ENCODE measurements at regions not wholly inside any gene's neighbourhood (a gene's known extent, or its start where the extent isn't known, plus 50 kb on each side); places are given as distances from the start of the nearest gene placed in this dataset.

DNA sequence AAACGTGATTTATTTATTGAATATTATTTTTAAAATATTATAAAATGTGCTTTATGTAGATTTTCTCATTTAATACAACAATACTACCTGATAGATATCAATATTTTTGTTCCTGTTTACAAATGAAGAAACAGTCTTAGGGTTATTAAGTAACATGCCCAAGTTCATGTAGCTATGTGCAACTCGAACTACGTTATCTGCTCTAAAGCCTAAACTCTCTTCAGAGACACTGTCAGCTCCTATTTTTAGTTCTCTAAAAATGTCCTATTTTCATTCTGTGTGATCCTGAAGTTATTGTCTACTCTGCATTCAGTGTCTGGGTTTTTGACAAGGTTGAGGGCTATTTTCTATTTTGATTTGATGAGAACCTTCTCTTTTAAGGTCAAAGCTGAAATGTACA is 550.1 kb upstream of the B3GALT2 start:
- no peak for DNase-seq

- no peak for DNase-seq
Observed at GRCh38 chr1:193733674-193734073, 547.3 kb upstream of the B3GALT2 start.

DNA sequence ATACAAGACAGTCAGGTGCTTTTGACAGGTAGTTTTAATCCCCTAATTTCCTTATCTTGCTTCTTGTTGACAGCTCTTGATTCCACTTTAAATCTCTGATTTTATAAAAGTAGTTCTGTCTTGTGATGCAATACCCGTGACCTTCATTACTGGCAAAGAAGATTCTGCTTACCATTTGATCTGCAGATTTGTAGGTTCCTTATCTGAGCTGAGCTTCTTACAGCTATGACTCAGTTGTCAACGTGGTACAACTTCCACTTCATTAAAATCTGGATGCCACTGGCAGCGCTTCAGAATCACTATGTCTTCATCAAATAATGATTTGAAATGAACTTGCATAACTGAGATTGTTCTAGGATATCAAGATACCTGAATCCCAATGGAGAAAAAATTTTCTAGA is 543.6 kb upstream of the B3GALT2 start:
- DNase-seq: no peak

DNA sequence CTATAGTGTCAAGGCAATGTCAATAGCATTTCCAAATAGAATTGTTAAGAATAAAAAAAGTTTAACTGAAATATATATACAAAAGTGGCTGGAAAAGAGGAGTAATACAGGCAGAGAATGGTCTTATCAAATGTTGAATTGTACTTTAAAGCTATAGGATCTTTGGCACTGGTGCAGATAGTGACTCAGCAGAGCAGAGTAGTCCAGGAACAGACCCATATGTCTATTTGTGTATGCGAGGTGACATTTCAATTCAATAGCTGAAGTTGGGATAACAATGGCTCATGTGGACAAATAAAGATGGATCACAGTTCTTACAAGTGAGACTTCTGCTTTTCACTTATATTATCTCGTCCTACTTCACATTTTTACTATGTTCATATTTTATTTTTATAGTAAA is 543.0 kb upstream of the B3GALT2 start:
- peak; percentile 38 for DNase-seq

GRCh38 chr1:193727850-193728249 is 541.4 kb upstream of the B3GALT2 start:
- DNase-seq: no peak

GRCh38 chr1:193726722-193727121 is 540.3 kb upstream of the B3GALT2 start:
- no peak for DNase-seq

- DNase-seq: no peak
Observed at GRCh38 chr1:193712392-193712791, 526.0 kb upstream of the B3GALT2 start.

GRCh38 chr1:193709607-193710006 is 523.2 kb upstream of the B3GALT2 start:
- DNase-seq: no peak

DNA sequence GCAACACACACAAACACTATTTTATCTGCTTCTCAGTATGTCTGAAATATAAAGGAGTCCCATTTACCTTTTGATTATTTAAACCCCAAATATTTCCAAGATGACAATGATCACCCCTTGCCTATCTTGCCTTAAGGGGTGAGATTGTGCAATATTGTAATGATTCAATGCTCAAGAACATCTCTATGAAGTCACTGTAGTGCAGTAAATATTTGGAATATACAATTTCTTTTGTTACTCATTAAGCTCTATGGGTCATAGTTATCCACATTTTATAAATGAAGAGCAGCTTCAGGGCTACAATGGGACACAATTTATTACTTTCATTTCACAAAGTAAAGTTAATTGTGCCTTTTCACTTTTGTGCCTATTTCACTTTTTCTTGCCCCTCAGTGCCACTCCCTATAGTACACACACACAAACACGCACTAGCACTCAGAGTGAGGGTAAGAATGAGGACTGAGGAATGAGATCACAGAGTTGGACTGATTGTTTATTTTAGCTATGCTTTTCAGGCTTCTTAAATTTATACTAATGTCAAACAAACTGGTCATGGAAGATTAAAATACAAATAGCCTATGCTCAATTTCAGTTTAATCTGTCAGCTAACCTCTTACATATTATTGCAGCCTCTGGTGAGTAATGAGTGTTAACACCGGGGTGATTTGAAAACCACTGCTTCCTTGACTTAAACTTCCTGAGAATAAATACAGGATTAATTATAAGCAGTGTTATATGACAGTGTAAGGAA is 521.0 kb upstream of the B3GALT2 start:
- DNase-seq: no peak

GRCh38 chr1:193706766-193707165 is 520.4 kb upstream of the B3GALT2 start:
- DNase-seq: no peak

DNA sequence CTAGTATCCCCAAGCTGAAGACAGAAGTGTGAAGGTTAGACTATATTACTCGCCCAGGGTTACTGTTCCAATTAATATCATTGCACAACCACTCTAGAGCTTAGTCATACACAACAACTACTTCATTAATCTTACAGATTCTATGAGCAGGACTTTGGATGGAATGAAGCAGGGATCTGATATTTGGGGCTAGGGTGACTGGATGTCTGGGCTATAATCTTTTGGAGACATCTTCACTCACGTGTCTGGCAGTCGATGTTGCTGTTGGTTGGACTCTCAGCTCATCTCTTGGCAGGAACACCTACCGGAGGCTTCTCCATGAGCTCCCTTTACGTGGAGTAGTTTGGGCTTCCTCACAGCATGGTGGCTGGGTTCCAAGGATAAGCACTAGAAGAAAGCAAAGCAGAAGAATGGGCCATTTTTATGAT is 519.2 kb upstream of the B3GALT2 start:
- no peak for DNase-seq

- no peak for DNase-seq
Observed at GRCh38 chr1:193703655-193704054, 517.2 kb upstream of the B3GALT2 start.

- no peak for DNase-seq
Observed at GRCh38 chr1:193703121-193703520, 516.7 kb upstream of the B3GALT2 start.

GRCh38 chr1:193701759-193702158 is 515.3 kb upstream of the B3GALT2 start:
- DNase-seq: no peak

DNA sequence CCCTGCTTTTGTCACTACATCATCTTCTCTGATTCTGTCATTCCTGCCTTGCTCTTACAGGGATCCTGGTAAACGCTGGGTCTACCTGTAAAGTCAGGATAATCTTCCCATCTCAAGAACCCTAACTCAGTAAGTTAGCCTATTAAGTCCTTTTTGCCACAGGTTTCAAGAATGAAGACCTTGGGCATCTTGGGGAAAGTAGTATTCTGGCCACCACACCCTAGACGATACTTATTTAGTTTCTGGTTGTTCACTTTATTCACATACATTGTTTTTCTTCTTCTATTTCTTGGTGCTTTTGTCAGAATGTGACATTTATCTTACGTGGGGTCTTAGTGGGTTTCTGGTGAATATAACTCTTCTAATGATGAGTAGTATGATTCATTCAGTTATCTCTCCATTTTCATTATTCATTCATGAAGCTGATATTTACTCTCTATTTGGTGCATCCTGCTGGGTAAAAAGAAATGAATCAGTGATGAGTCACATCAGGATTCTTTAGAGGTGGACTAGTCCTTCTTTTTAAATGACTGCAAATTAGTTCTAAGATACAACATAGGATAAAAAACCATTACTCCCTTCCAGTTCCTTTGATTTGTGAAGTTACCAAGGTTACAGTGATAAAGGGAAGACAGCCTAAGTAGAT is 514.4 kb upstream of the B3GALT2 start:
- DNase-seq: no peak

GRCh38 chr1:193699261-193699660 is 512.8 kb upstream of the B3GALT2 start:
- DNase-seq: no peak

DNA sequence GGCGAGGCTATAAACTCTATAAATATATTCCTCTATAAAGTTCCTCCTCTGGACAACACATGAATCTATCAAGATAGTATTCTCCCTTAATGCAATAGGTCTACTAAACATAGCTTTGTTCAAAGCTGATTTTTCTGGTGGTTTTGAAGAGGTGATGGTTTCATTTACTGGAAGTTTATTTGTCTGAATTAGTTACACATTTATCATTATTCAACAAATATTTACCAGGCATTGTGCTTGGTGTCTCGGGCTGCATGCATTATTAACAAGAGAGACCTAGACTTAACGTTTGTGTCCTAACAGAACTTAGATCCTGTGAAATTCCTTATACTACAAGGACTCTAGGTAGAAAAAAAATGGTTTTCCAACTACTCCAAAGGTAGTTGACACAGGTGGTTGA is 511.4 kb upstream of the B3GALT2 start:
- DNase-seq: no peak

- DNase-seq: no peak
Observed at GRCh38 chr1:193697115-193697762, 510.8 kb upstream of the B3GALT2 start.

GRCh38 chr1:193694741-193695140 is 508.3 kb upstream of the B3GALT2 start:
- DNase-seq: no peak

GRCh38 chr1:193685986-193686385 is 499.6 kb upstream of the B3GALT2 start:
- DNase-seq: no peak

GRCh38 chr1:193681422-193681821 is 495.0 kb upstream of the B3GALT2 start:
- no peak for DNase-seq

- DNase-seq: no peak
Observed at GRCh38 chr1:193680924-193681316, 494.5 kb upstream of the B3GALT2 start.

DNA sequence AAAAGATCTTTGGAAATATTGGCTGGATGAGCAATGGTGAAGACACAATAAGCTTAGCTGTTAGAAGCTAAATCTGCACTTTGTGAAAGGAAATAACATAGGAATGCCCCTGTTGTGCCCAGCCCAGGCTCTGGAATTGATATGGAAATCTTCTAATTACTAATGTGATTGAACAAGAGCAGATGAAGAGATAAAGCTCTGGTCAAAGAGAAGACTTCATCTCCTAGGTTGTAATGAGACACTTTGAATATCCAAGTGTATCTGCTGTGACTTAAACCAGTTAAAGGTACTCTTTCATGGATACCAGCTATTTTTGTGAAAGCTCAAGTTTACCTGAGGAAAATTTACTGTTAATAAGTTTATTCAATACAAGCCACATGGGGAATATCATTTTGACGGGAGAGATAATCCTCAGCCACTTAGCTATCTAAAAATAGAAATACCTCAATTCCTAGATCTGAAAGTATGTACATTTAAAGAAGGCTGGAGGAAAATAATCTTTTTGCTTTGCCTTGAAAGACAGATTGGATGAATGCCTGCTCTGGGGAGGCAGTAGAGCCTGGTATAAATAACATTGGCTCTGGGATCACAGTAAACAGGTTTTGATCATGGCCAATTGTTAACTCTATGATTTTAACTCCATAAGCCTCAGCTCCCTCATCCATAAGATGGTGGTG is 494.0 kb upstream of the B3GALT2 start:
- no peak for DNase-seq

GRCh38 chr1:193677874-193678273 is 491.5 kb upstream of the B3GALT2 start:
- DNase-seq: no peak
